Osteoblast (primary cell): ENCODE measurements at regions not wholly inside any gene's neighbourhood (a gene's known extent, or its start where the extent isn't known, plus 50 kb on each side); places are given as distances from the start of the nearest gene placed in this dataset.

ENCODE experiments used
- DNase-seq: peaks from one replicate; pipeline ENCODE4 v3.0.0; 2011; ENCODE audit warnings: low spot score, mixed read lengths; ENCODE audit not compliant: insufficient read length; ENCODE audit errors: missing footprints
- H2AFZ ChIP-seq: 2 replicates; pipeline ENCODE4 v1.6.0; 2011; ENCODE audit warnings: mild to moderate bottlenecking, low read length
- H3K27ac ChIP-seq: 2 replicates; pipeline ENCODE4 v1.5.1; 2011; ENCODE audit warnings: mild to moderate bottlenecking, low read depth, low read length, moderate library complexity
- H3K27me3 ChIP-seq: 2 replicates; pipeline ENCODE4 v1.6.0; 2012; ENCODE audit warnings: mild to moderate bottlenecking, control low read depth, inconsistent platforms, low read length, moderate library complexity; ENCODE audit not compliant: insufficient read depth
- H3K36me3 ChIP-seq: 2 replicates; pipeline ENCODE4 v1.5.1; 2011; ENCODE audit warnings: mild to moderate bottlenecking, low read length, control low read depth, moderate library complexity; ENCODE audit not compliant: insufficient read depth
- H3K4me1 ChIP-seq: 2 replicates; pipeline ENCODE4 v1.5.1; 2011; ENCODE audit warnings: mild to moderate bottlenecking, low read length, control low read depth, moderate library complexity; ENCODE audit not compliant: insufficient read depth
- H3K4me2 ChIP-seq: 2 replicates; pipeline ENCODE4 v1.6.0; 2011; ENCODE audit warnings: mild to moderate bottlenecking, low read length; ENCODE audit not compliant: insufficient read depth
- H3K4me3 ChIP-seq: fragments of 200-600 bp; sonication (generic); 3 replicates; pipeline ENCODE4 v1.5.1; 2012; ENCODE audit warnings: mild to moderate bottlenecking, low read length, inconsistent platforms; ENCODE audit not compliant: insufficient read depth
- H3K79me2 ChIP-seq: 2 replicates; pipeline ENCODE4 v1.6.0; 2012; ENCODE audit warnings: mild to moderate bottlenecking, low read length, control low read depth, inconsistent platforms; ENCODE audit not compliant: insufficient read depth
- H3K9me3 ChIP-seq: 2 replicates; pipeline ENCODE4 v1.5.1; 2011; ENCODE audit warnings: low read depth, low read length, control low read depth
- H4K20me1 ChIP-seq: 2 replicates; pipeline ENCODE4 v1.6.0; 2012; ENCODE audit warnings: mild to moderate bottlenecking, low read length, control low read depth; ENCODE audit not compliant: insufficient read depth
- TF ChIP-seq, protein P1 (sequence below): IDR thresholded peaks from 2 replicates; pipeline ENCODE4 v1.5.1; 2011; ENCODE audit warnings: mild to moderate bottlenecking, low read depth, low read length, moderate library complexity; ENCODE audit errors: extremely low read depth

DNA sequence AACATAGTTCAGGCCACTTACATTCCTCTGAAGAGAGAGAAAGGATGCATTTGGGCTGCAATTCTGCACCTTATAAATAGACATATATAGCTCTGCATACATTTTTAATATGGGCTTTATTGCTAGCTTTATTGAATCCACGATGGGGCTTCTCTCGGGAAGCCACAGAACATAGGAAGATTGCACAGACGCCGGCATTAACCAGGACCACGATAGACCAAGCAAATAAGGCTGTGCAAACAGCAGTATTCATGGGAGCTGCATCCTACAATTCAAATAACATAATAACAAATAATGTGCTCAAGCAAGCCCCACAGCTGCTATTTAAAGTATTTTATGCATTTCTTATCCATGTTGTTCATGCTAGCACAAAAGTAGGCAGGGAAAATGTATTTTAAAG, 432.3 kb downstream of the TMEM114 start:
- Histone ChIP-seq H3K4me3 (no peak overlapping the region), H3K4me1 (no peaks in the 10 kb centered on the region), H3K36me3 (no peaks in the 10 kb centered on the region), H3K4me2 (no peak overlapping the region), H4K20me1 (no peaks in the 10 kb centered on the region), H3K27me3 (no peaks in the 10 kb centered on the region), H3K27ac (no peak overlapping the region), H2AFZ (no peak overlapping the region), H3K79me2 (no peaks in the 10 kb centered on the region), H3K9me3 (no peaks in the 10 kb centered on the region)
- DNase-seq = no peak
- TF ChIP-seq, protein P1, sequence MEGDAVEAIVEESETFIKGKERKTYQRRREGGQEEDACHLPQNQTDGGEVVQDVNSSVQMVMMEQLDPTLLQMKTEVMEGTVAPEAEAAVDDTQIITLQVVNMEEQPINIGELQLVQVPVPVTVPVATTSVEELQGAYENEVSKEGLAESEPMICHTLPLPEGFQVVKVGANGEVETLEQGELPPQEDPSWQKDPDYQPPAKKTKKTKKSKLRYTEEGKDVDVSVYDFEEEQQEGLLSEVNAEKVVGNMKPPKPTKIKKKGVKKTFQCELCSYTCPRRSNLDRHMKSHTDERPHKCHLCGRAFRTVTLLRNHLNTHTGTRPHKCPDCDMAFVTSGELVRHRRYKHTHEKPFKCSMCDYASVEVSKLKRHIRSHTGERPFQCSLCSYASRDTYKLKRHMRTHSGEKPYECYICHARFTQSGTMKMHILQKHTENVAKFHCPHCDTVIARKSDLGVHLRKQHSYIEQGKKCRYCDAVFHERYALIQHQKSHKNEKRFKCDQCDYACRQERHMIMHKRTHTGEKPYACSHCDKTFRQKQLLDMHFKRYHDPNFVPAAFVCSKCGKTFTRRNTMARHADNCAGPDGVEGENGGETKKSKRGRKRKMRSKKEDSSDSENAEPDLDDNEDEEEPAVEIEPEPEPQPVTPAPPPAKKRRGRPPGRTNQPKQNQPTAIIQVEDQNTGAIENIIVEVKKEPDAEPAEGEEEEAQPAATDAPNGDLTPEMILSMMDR = no peak

DNA sequence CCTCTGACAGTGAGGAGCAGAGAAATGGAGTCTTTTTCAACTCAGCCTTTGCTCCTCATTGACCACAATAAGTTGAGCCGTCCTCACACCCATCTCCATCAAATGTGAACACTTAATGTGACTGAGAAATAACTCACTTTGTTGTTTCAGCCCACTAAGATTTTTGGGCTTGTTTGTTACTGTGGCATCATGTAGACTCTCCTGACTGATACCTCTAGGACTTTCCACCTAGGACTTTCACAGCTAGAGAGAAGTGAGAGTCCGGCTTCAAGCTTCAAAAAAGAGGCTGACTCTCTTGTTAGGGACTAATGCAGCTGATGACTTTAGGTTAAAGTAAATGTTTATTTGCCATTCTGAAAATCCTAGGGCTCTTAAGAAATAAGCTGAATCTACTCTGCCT, 435.0 kb downstream of the TMEM114 start:
- H3K4me3 ChIP-seq = no peak overlapping the region
- no peak for DNase-seq
- TF ChIP-seq, protein P1 = no peak

GRCh38 chr16:8146256-8147012, 443.9 kb downstream of the TMEM114 start:
- Histone ChIP-seq H3K27me3 (no peaks in the 10 kb centered on the region), H2AFZ (no peak overlapping the region), H3K4me2 (no peak overlapping the region), H4K20me1 (no peaks in the 10 kb centered on the region), H3K4me1 (no peaks in the 10 kb centered on the region), H3K9me3 (no peaks in the 10 kb centered on the region), H3K79me2 (no peaks in the 10 kb centered on the region), H3K36me3 (no peaks in the 10 kb centered on the region), H3K4me3 (no peak overlapping the region), H3K27ac (no peak overlapping the region)
- TF ChIP-seq, protein P1 = no peak
- DNase-seq = no peak

More for the DNA sequence above, 435.0 kb downstream of the TMEM114 start:
- H3K4me2 ChIP-seq = no peak overlapping the region
- H3K36me3 ChIP-seq = no peaks in the 10 kb centered on the region
- H3K9me3 ChIP-seq = no peaks in the 10 kb centered on the region
- no peaks in the 10 kb centered on the region for H3K27me3 ChIP-seq
- H3K27ac ChIP-seq = no peak overlapping the region
- no peaks in the 10 kb centered on the region for H3K79me2 ChIP-seq
- no peak overlapping the region for H2AFZ ChIP-seq
- H3K4me1 ChIP-seq = no peaks in the 10 kb centered on the region
- no peaks in the 10 kb centered on the region for H4K20me1 ChIP-seq

DNA sequence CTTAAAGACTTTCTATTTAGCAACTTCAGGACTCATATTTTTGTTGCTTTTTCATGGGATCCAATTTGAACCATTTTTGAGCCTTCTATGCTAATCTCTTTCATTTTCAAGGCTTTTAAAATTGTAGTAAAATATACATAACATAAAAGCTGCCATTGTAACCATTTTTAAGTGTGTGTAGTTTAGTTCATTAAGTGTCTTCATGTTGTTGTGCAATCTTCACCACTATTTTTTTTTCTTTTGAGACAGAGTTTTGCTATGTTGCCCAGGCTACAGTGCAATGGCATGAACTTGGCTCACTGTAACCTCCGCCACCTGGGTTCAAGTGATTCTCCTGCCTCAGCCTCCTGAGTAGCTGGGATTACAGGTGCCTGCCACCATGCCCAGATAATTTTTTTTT, 451.6 kb downstream of the TMEM114 start:
- no peaks in the 10 kb centered on the region for H3K79me2 ChIP-seq
- no peaks in the 10 kb centered on the region for H3K4me1 ChIP-seq
- H3K27me3 ChIP-seq = no peaks in the 10 kb centered on the region
- H3K27ac ChIP-seq = no peak overlapping the region
- H4K20me1 ChIP-seq = no peaks in the 10 kb centered on the region
- DNase-seq = no peak
- TF ChIP-seq, protein P1 = no peak
- H3K4me3 ChIP-seq = no peak overlapping the region
- H2AFZ ChIP-seq = no peak overlapping the region
- H3K4me2 ChIP-seq = no peak overlapping the region
- no peaks in the 10 kb centered on the region for H3K9me3 ChIP-seq
- no peaks in the 10 kb centered on the region for H3K36me3 ChIP-seq
